ENCODE measurements at regions not wholly inside any gene's neighbourhood (a gene's known extent, or its start where the extent isn't known, plus 50 kb on each side); places are given as distances from the start of the nearest gene placed in this dataset.
"Not testable (repeated sequence)": the region's sequence is repeated elsewhere in the genome, so short reads cannot be mapped to it uniquely, and the experiment has no call there.

GRCh38 chr2:120514521-120514920 lies 168.6 kb downstream of the INHBB start:
- POLR2A ChIA-PET (ENCODE audit: unreplicated experiment) = no interaction called here
- Histone ChIP-seq H3K4me2 (ENCODE audit: low read length) (no peak overlapping the region), H3K27me3 (ENCODE audit: low read length) (no peaks in the 10 kb centered on the region), H3K79me2 (ENCODE audit: low read length) (no peaks in the 10 kb centered on the region), H3K36me3 (ENCODE audit: low read depth, low read length) (no peaks in the 10 kb centered on the region), H2AFZ (ENCODE audit: low read length) (no peak overlapping the region), H3K9ac (ENCODE audit: low read length) (no peak overlapping the region), H3K4me1 (ENCODE audit: insufficient read depth, low read length) (no peaks in the 10 kb centered on the region), H3F3A (ENCODE audit: low read length, unreplicated experiment) (no peaks in the 10 kb centered on the region), H3K9me2 (replicated peaks; ENCODE audit: low read length) (no peaks in the 10 kb centered on the region), H4K20me1 (ENCODE audit: low read length) (no peaks in the 10 kb centered on the region), H3K4me3 (ENCODE audit: low read length) (no peak overlapping the region), H3K9me3 (ENCODE audit: low read length) (no peaks in the 10 kb centered on the region), H3K27ac (ENCODE audit: low read length) (no peak overlapping the region)
- TF ChIP-seq EZH2phosphoT487 (IDR thresholded peaks at IDR 0.05; ENCODE audit: borderline replicate concordance, low read length) = no peak
- TF ChIP-seq CTCF (conservative IDR thresholded peaks at IDR 0.05; ENCODE audit: low read depth, low read length) = no peak
- no peak for TF ChIP-seq EZH2 (IDR thresholded peaks at IDR 0.05; ENCODE audit: low read length, unreplicated experiment)
- intact Hi-C loops (cut with micrococcal nuclease) = no loop called here
- no TSS peak for BruUV-seq (replicated peaks)
- ATAC-seq (no peak), DNase-seq (no peak)
- CTCF ChIA-PET = no interaction called here

- H3K9ac ChIP-seq (ENCODE audit: low read length); BruUV-seq (replicated peaks); H3K4me2 ChIP-seq (ENCODE audit: low read length); H3K27me3 ChIP-seq (ENCODE audit: low read length); ATAC-seq; CTCF ChIA-PET; H2AFZ ChIP-seq (ENCODE audit: low read length); H3K27ac ChIP-seq (ENCODE audit: low read length); intact Hi-C loops (cut with micrococcal nuclease); H3K9me2 ChIP-seq (replicated peaks; ENCODE audit: low read length); DNase-seq; H3K4me1 ChIP-seq (ENCODE audit: insufficient read depth, low read length); H4K20me1 ChIP-seq (ENCODE audit: low read length); H3K4me3 ChIP-seq (ENCODE audit: low read length); H3K79me2 ChIP-seq (ENCODE audit: low read length); H3F3A ChIP-seq (ENCODE audit: low read length, unreplicated experiment); POLR2A ChIA-PET (ENCODE audit: unreplicated experiment); H3K36me3 ChIP-seq (ENCODE audit: low read depth, low read length); H3K9me3 ChIP-seq (ENCODE audit: low read length): not testable (repeated sequence)
These were observed 169.3 kb downstream of the INHBB start for GRCh38 chr2:120515066-120515758.

GRCh38 chr2:120515759-120516678 lies 170.1 kb downstream of the INHBB start:
- Histone ChIP-seq H3K27me3 (ENCODE audit: low read length) (no peaks in the 10 kb centered on the region), H3K4me1 (ENCODE audit: insufficient read depth, low read length) (no peaks in the 10 kb centered on the region), H3K4me3 (ENCODE audit: low read length) (no peak overlapping the region), H3K9ac (ENCODE audit: low read length) (no peak overlapping the region), H4K20me1 (ENCODE audit: low read length) (no peaks in the 10 kb centered on the region), H3K79me2 (ENCODE audit: low read length) (no peaks in the 10 kb centered on the region), H2AFZ (ENCODE audit: low read length) (no peak overlapping the region), H3K27ac (ENCODE audit: low read length) (no peak overlapping the region), H3K4me2 (ENCODE audit: low read length) (no peak overlapping the region), H3K9me2 (replicated peaks; ENCODE audit: low read length) (no peaks in the 10 kb centered on the region), H3K36me3 (ENCODE audit: low read depth, low read length) (no peaks in the 10 kb centered on the region), H3F3A (ENCODE audit: low read length, unreplicated experiment) (no peaks in the 10 kb centered on the region), H3K9me3 (ENCODE audit: low read length) (no peaks in the 10 kb centered on the region)
- intact Hi-C loops (cut with micrococcal nuclease) = no loop called here
- DNase-seq (no peak), ATAC-seq (no peak)
- ChIA-PET POLR2A (ENCODE audit: unreplicated experiment) (no interaction called here), CTCF (no interaction called here)
- no TSS peak for BruUV-seq (replicated peaks)
- no peak for TF ChIP-seq EZH2phosphoT487 (IDR thresholded peaks at IDR 0.05; ENCODE audit: borderline replicate concordance, low read length)
- no peak for TF ChIP-seq EZH2 (IDR thresholded peaks at IDR 0.05; ENCODE audit: low read length, unreplicated experiment)
- no peak for TF ChIP-seq CTCF (conservative IDR thresholded peaks at IDR 0.05; ENCODE audit: low read depth, low read length)

Measured in PC-3 (cell line).